Dendritic cell treated with granulocyte-macrophage colony-stimulating factor and Interleukin-4, amounts not matched to agents 40 ng/mL and 50 ng/mL, for 4 days (primary cell): ENCODE measurements at regions not wholly inside any gene's neighbourhood (a gene's known extent, or its start where the extent isn't known, plus 50 kb on each side); places are given as distances from the start of the nearest gene placed in this dataset.
"Not testable (repeated sequence)": the region's sequence is repeated elsewhere in the genome, so short reads cannot be mapped to it uniquely, and the experiment has no call there.

Source experiments
- H3K27ac Mint-ChIP-seq: one replicate; pipeline ENCODE4 v1.8.0; 2022; ENCODE audit warnings: mild to moderate bottlenecking, mixed read lengths
- H3K27me3 Mint-ChIP-seq: one replicate; pipeline ENCODE4 v1.8.0; 2022; ENCODE audit warnings: mild to moderate bottlenecking, mixed read lengths
- H3K36me3 Mint-ChIP-seq: one replicate; pipeline ENCODE4 v1.8.0; 2022; ENCODE audit warnings: low read depth, mixed read lengths
- H3K4me1 Mint-ChIP-seq: one replicate; pipeline ENCODE4 v1.8.0; 2022; ENCODE audit warnings: low read depth, mixed read lengths
- H3K4me3 Mint-ChIP-seq: one replicate; pipeline ENCODE4 v1.8.0; 2022; ENCODE audit warnings: mild to moderate bottlenecking, moderate library complexity, mixed read lengths
- H3K9me3 Mint-ChIP-seq: one replicate; pipeline ENCODE4 v1.8.0; 2022; ENCODE audit warnings: mixed read lengths
- intact Hi-C: fragments of 100-400 bp; cut with micrococcal nuclease; formaldehyde crosslinking; loops from one replicate; pipeline ENCODE4 v1.15.0; 2022

- Mint-ChIP-seq H3K27me3 (peaks cover 47% of the 10 kb centered on the region), H3K4me3 (no peak overlapping the region), H3K27ac (no peak overlapping the region), H3K9me3 (peaks cover 16% of the 10 kb centered on the region), H3K36me3 (peaks cover 6% of the 10 kb centered on the region), H3K4me1 (peaks cover 75% of the 10 kb centered on the region)
- intact Hi-C loops = no loop called here
Observed at GRCh38 chr12:124651516-124652273, 84.3 kb upstream of the NCOR2 start.

- Mint-ChIP-seq H3K4me3 (no peak overlapping the region), H3K27me3 (peaks cover 47% of the 10 kb centered on the region), H3K4me1 (peaks cover 75% of the 10 kb centered on the region), H3K27ac (no peak overlapping the region), H3K36me3 (peaks cover 6% of the 10 kb centered on the region), H3K9me3 (peaks cover 16% of the 10 kb centered on the region)
- intact Hi-C loops = no loop called here
Observed at GRCh38 chr12:124650912-124651311, 83.5 kb upstream of the NCOR2 start.

GRCh38 chr12:124648710-124649384 lies 81.4 kb upstream of the NCOR2 start:
- Mint-ChIP-seq H3K4me1 (peaks cover 71% of the 10 kb centered on the region), H3K4me3 (no peak overlapping the region), H3K27me3 (peaks cover 52% of the 10 kb centered on the region), H3K9me3 (peaks cover 16% of the 10 kb centered on the region), H3K36me3 (peaks cover 6% of the 10 kb centered on the region), H3K27ac (no peak overlapping the region)
- intact Hi-C loops = no loop called here

- Mint-ChIP-seq H3K4me1 (peaks cover 58% of the 10 kb centered on the region), H3K27ac (peak overlapping the region; percentile 66), H3K36me3 (peaks cover 6% of the 10 kb centered on the region), H3K9me3 (peaks cover 16% of the 10 kb centered on the region), H3K4me3 (no peak overlapping the region), H3K27me3 (peaks cover 54% of the 10 kb centered on the region)
- intact Hi-C loops = no loop called here
Observed at GRCh38 chr12:124647316-124647715, 79.9 kb upstream of the NCOR2 start.

GRCh38 chr12:124646385-124647230 lies 79.2 kb upstream of the NCOR2 start:
- Mint-ChIP-seq H3K27ac (peak overlapping the region; percentile 66), H3K36me3 (peaks cover 6% of the 10 kb centered on the region), H3K4me3 (peak overlapping the region; percentile 48), H3K27me3 (peaks cover 51% of the 10 kb centered on the region), H3K9me3 (peaks cover 16% of the 10 kb centered on the region), H3K4me1 (peaks cover 56% of the 10 kb centered on the region)
- intact Hi-C loops = loop anchor here (1.0 kb wide), 1 partner anchor 9 kb away; no protein-coding TSS in a partner anchor

- Mint-ChIP-seq H3K27me3 (peaks cover 47% of the 10 kb centered on the region), H3K9me3 (peaks cover 20% of the 10 kb centered on the region), H3K4me1 (peaks cover 56% of the 10 kb centered on the region), H3K27ac (peak overlapping the region; percentile 66), H3K4me3 (no peak overlapping the region), H3K36me3 (peaks cover 6% of the 10 kb centered on the region)
- intact Hi-C loops = loop anchor here (1.0 kb wide), 1 partner anchor 10 kb away; no protein-coding TSS in a partner anchor
Observed at GRCh38 chr12:124645530-124646244, 78.3 kb upstream of the NCOR2 start.

- Mint-ChIP-seq H3K36me3 (peaks cover 16% of the 10 kb centered on the region), H3K27me3 (peaks cover 42% of the 10 kb centered on the region), H3K4me1 (peaks cover 63% of the 10 kb centered on the region), H3K9me3 (peaks cover 33% of the 10 kb centered on the region)
- H3K4me3 Mint-ChIP-seq, H3K27ac Mint-ChIP-seq, intact Hi-C loops: not testable (repeated sequence)
Observed at GRCh38 chr12:124643768-124644167, 76.4 kb upstream of the NCOR2 start.

GRCh38 chr12:124642105-124642504 lies 74.7 kb upstream of the NCOR2 start:
- Mint-ChIP-seq H3K27ac (no peak overlapping the region), H3K27me3 (peaks cover 26% of the 10 kb centered on the region), H3K4me1 (peaks cover 53% of the 10 kb centered on the region), H3K4me3 (no peak overlapping the region), H3K36me3 (peaks cover 16% of the 10 kb centered on the region), H3K9me3 (peaks cover 25% of the 10 kb centered on the region)
- intact Hi-C loops = no loop called here

GRCh38 chr12:124641591-124641990 lies 74.2 kb upstream of the NCOR2 start:
- peaks cover 16% of the 10 kb centered on the region for H3K36me3 Mint-ChIP-seq
- peaks cover 25% of the 10 kb centered on the region for H3K9me3 Mint-ChIP-seq
- peaks cover 52% of the 10 kb centered on the region for H3K4me1 Mint-ChIP-seq
- peaks cover 22% of the 10 kb centered on the region for H3K27me3 Mint-ChIP-seq
- intact Hi-C loops = no loop called here
- H3K27ac Mint-ChIP-seq = no peak overlapping the region
- H3K4me3 Mint-ChIP-seq = no peak overlapping the region

- peaks cover 24% of the 10 kb centered on the region for H3K36me3 Mint-ChIP-seq
- H3K4me1 Mint-ChIP-seq = peaks cover 44% of the 10 kb centered on the region
- H3K27ac Mint-ChIP-seq = peak overlapping the region; percentile 46
- H3K9me3 Mint-ChIP-seq = peaks cover 35% of the 10 kb centered on the region
- no peak overlapping the region for H3K4me3 Mint-ChIP-seq
- intact Hi-C loops = no loop called here
- H3K27me3 Mint-ChIP-seq = peaks cover 17% of the 10 kb centered on the region
Observed at GRCh38 chr12:124640056-124640455, 72.6 kb upstream of the NCOR2 start.

- Mint-ChIP-seq H3K4me3 (no peak overlapping the region), H3K27me3 (peaks cover 15% of the 10 kb centered on the region), H3K27ac (no peak overlapping the region), H3K9me3 (peaks cover 35% of the 10 kb centered on the region), H3K36me3 (peaks cover 24% of the 10 kb centered on the region), H3K4me1 (peaks cover 42% of the 10 kb centered on the region)
- intact Hi-C loops = no loop called here
Observed at GRCh38 chr12:124639122-124639806, 71.9 kb upstream of the NCOR2 start.

GRCh38 chr12:124637581-124637981 lies 70.2 kb upstream of the NCOR2 start:
- Mint-ChIP-seq H3K4me3 (no peak overlapping the region), H3K36me3 (peaks cover 24% of the 10 kb centered on the region), H3K27me3 (peaks cover 12% of the 10 kb centered on the region), H3K4me1 (peaks cover 59% of the 10 kb centered on the region), H3K27ac (no peak overlapping the region), H3K9me3 (peaks cover 35% of the 10 kb centered on the region)
- intact Hi-C loops = no loop called here

- peaks cover 63% of the 10 kb centered on the region for H3K4me1 Mint-ChIP-seq
- peaks cover 35% of the 10 kb centered on the region for H3K9me3 Mint-ChIP-seq
- H3K27ac Mint-ChIP-seq = no peak overlapping the region
- peaks cover 12% of the 10 kb centered on the region for H3K27me3 Mint-ChIP-seq
- peaks cover 24% of the 10 kb centered on the region for H3K36me3 Mint-ChIP-seq
- no peak overlapping the region for H3K4me3 Mint-ChIP-seq
- intact Hi-C loops = no loop called here
Observed at GRCh38 chr12:124637163-124637562, 69.8 kb upstream of the NCOR2 start.
